GM19043 (cell line): ENCODE measurements at regions not wholly inside any gene's neighbourhood (a gene's known extent, or its start where the extent isn't known, plus 50 kb on each side); places are given as distances from the start of the nearest gene placed in this dataset.

Experiments used
- ATAC-seq: cut with Tn5 transposase; IDR thresholded peaks from one replicate; pipeline ENCODE4 v1.9.1; 2021; ENCODE audit warnings: low read depth; ENCODE audit not compliant: unreplicated experiment

- no peak for ATAC-seq
Observed at GRCh38 chr1:234871039-234871709, 257.5 kb downstream of the TOMM20 start.

- ATAC-seq = no peak
Observed at GRCh38 chr1:234870020-234870981, 258.3 kb downstream of the TOMM20 start.

GRCh38 chr1:234869182-234870019 is 259.2 kb downstream of the TOMM20 start:
- ATAC-seq = no peak

GRCh38 chr1:234868296-234869147 is 258.5 kb upstream of the IRF2BP2 start:
- ATAC-seq = no peak

GRCh38 chr1:234866007-234866866 is 256.3 kb upstream of the IRF2BP2 start:
- no peak for ATAC-seq

- no peak for ATAC-seq
Observed at GRCh38 chr1:234865171-234866006, 255.4 kb upstream of the IRF2BP2 start.

GRCh38 chr1:234864116-234864515 is 254.1 kb upstream of the IRF2BP2 start:
- no peak for ATAC-seq

- no peak for ATAC-seq
Observed at GRCh38 chr1:234863551-234863971, 253.6 kb upstream of the IRF2BP2 start.

GRCh38 chr1:234862944-234863515 is 253.1 kb upstream of the IRF2BP2 start:
- no peak for ATAC-seq

- no peak for ATAC-seq
Observed at GRCh38 chr1:234862360-234862943, 252.5 kb upstream of the IRF2BP2 start.

GRCh38 chr1:234861761-234862160 is 251.8 kb upstream of the IRF2BP2 start:
- ATAC-seq = no peak

- ATAC-seq = no peak
Observed at GRCh38 chr1:234861024-234861620, 251.1 kb upstream of the IRF2BP2 start.

GRCh38 chr1:234858722-234859121 is 248.7 kb upstream of the IRF2BP2 start:
- ATAC-seq = no peak

GRCh38 chr1:234856845-234857245 is 246.9 kb upstream of the IRF2BP2 start:
- ATAC-seq = no peak

- ATAC-seq = no peak
Observed at GRCh38 chr1:234855851-234856250, 245.9 kb upstream of the IRF2BP2 start.

GRCh38 chr1:234854645-234855039 is 244.7 kb upstream of the IRF2BP2 start:
- ATAC-seq = no peak
